ENCODE measurements at regions not wholly inside any gene's neighbourhood (a gene's known extent, or its start where the extent isn't known, plus 50 kb on each side); places are given as distances from the start of the nearest gene placed in this dataset.
"Not testable (repeated sequence)": the region's sequence is repeated elsewhere in the genome, so short reads cannot be mapped to it uniquely, and the experiment has no call there.

- TF ChIP-seq CTCF (IDR thresholded peaks at IDR 0.05; ENCODE audit: low read depth, low read length, poor library complexity, severe bottlenecking); EZH2phosphoT487 (IDR thresholded peaks at IDR 0.05; ENCODE audit: borderline replicate concordance, low read length): not testable (repeated sequence)
These were observed 123.9 kb downstream of the MREG start for GRCh38 chr2:215889240-215889969.

All from DOHH2 (cell line).